Mucosa of rectum (tissue), 2 donors: ENCODE measurements at regions not wholly inside any gene's neighbourhood (a gene's known extent, or its start where the extent isn't known, plus 50 kb on each side); places are given as distances from the start of the nearest gene placed in this dataset.
"Not testable (repeated sequence)": the region's sequence is repeated elsewhere in the genome, so short reads cannot be mapped to it uniquely, and the experiment has no call there.

Experiments used
- H3K27ac ChIP-seq, 2 donors: one replicate each; pipeline ENCODE4 v1.7.0; 2013; ENCODE audit warnings: inconsistent platforms in 2 of 2, low read depth in 2 of 2, low read length in 2 of 2
- H3K27me3 ChIP-seq, 2 donors: one replicate each; pipeline ENCODE4 v1.7.0; 2013; ENCODE audit warnings: low read length in 2 of 2; ENCODE audit not compliant: control insufficient read depth in 2 of 2, insufficient read depth in 2 of 2
- H3K36me3 ChIP-seq, 2 donors: one replicate each; pipeline ENCODE4 v1.7.0; 2013; ENCODE audit warnings: low read length in 2 of 2; ENCODE audit not compliant: control insufficient read depth in 2 of 2, insufficient read depth in 2 of 2
- H3K4me1 ChIP-seq, 2 donors: one replicate each; pipeline ENCODE4 v1.7.0; 2013; ENCODE audit warnings: low read length in 2 of 2, mild to moderate bottlenecking in 1 of 2; ENCODE audit not compliant: control insufficient read depth in 2 of 2, insufficient read depth in 2 of 2
- H3K4me3 ChIP-seq, 2 donors: one replicate each; pipeline ENCODE4 v1.7.0; 2013; ENCODE audit warnings: low read length in 2 of 2
- H3K9ac ChIP-seq, 2 donors: one replicate each; pipeline ENCODE4 v1.7.0; 2013; ENCODE audit warnings: low read length in 2 of 2, low read depth in 1 of 2, mild to moderate bottlenecking in 1 of 2
- H3K9me3 ChIP-seq, 2 donors: one replicate each; pipeline ENCODE4 v1.7.0; 2013; ENCODE audit warnings: low read length in 2 of 2; ENCODE audit not compliant: control insufficient read depth in 2 of 2
- donor health status: healthy.
- donor health status: Normal muscosa, but diverticular disease.

GRCh38 chr10:47680848-47681637, 82.3 kb downstream of the SYT15B start:
- H3K36me3 ChIP-seq, H3K27ac ChIP-seq, H3K4me3 ChIP-seq, H3K4me1 ChIP-seq, H3K9ac ChIP-seq, H3K27me3 ChIP-seq, H3K9me3 ChIP-seq: not testable (repeated sequence)

- not testable (repeated sequence) for H3K27ac ChIP-seq, H3K4me3 ChIP-seq, H3K36me3 ChIP-seq, H3K4me1 ChIP-seq, H3K9ac ChIP-seq, H3K9me3 ChIP-seq, H3K27me3 ChIP-seq
These were observed 87.3 kb downstream of the SYT15B start for GRCh38 chr10:47676102-47676501.

- not testable (repeated sequence) for H3K27me3 ChIP-seq, H3K4me1 ChIP-seq, H3K36me3 ChIP-seq, H3K9me3 ChIP-seq, H3K27ac ChIP-seq, H3K9ac ChIP-seq, H3K4me3 ChIP-seq
These were observed 87.8 kb downstream of the SYT15B start for GRCh38 chr10:47675577-47675976.

- not testable (repeated sequence) for H3K4me1 ChIP-seq, H3K27ac ChIP-seq, H3K27me3 ChIP-seq, H3K4me3 ChIP-seq, H3K9me3 ChIP-seq, H3K9ac ChIP-seq, H3K36me3 ChIP-seq
These were observed 90.3 kb downstream of the SYT15B start for GRCh38 chr10:47673128-47673527.

GRCh38 chr10:47670857-47671256, 92.5 kb downstream of the SYT15B start:
- H3K4me3 ChIP-seq, H3K27me3 ChIP-seq, H3K9me3 ChIP-seq, H3K4me1 ChIP-seq, H3K9ac ChIP-seq, H3K36me3 ChIP-seq, H3K27ac ChIP-seq: not testable (repeated sequence)

GRCh38 chr10:47661955-47662577, 101.3 kb downstream of the SYT15B start:
- H3K4me3 ChIP-seq, H3K27ac ChIP-seq, H3K27me3 ChIP-seq, H3K9me3 ChIP-seq, H3K4me1 ChIP-seq, H3K9ac ChIP-seq, H3K36me3 ChIP-seq: not testable (repeated sequence)

GRCh38 chr10:47656732-47657131, 106.7 kb downstream of the SYT15B start:
- H3K9ac ChIP-seq, H3K27me3 ChIP-seq, H3K9me3 ChIP-seq, H3K4me1 ChIP-seq, H3K27ac ChIP-seq, H3K36me3 ChIP-seq, H3K4me3 ChIP-seq: not testable (repeated sequence)

GRCh38 chr10:47654161-47654560, 109.2 kb downstream of the SYT15B start:
- H3K36me3 ChIP-seq, H3K27me3 ChIP-seq, H3K9ac ChIP-seq: not testable (repeated sequence)

GRCh38 chr10:47648594-47648993, 114.8 kb downstream of the SYT15B start:
- not testable (repeated sequence) for H3K4me1 ChIP-seq, H3K27me3 ChIP-seq, H3K36me3 ChIP-seq, H3K27ac ChIP-seq, H3K9me3 ChIP-seq, H3K9ac ChIP-seq, H3K4me3 ChIP-seq

More at GRCh38 chr10:47654161-47654560, 109.2 kb downstream of the SYT15B start:
- H3K27ac ChIP-seq, H3K4me1 ChIP-seq, H3K9me3 ChIP-seq, H3K4me3 ChIP-seq: not testable (repeated sequence)

- not testable (repeated sequence) for H3K36me3 ChIP-seq, H3K4me3 ChIP-seq, H3K27ac ChIP-seq, H3K27me3 ChIP-seq, H3K9me3 ChIP-seq, H3K4me1 ChIP-seq, H3K9ac ChIP-seq
These were observed 115.8 kb downstream of the SYT15B start for GRCh38 chr10:47647523-47648101.
